Ishikawa (cell line): ENCODE measurements at regions not wholly inside any gene's neighbourhood (a gene's known extent, or its start where the extent isn't known, plus 50 kb on each side); places are given as distances from the start of the nearest gene placed in this dataset.

Experiments used
- CEBPB ChIP-seq: IDR thresholded peaks from 2 replicates; pipeline ENCODE4 v1.6.1; 2012
- CREB1 ChIP-seq: IDR thresholded peaks from 2 replicates; pipeline ENCODE4 v1.6.1; 2012; ENCODE audit warnings: low read depth
- EGR1 ChIP-seq: IDR thresholded peaks from 2 replicates; pipeline ENCODE4 v1.6.1; 2012
- EP300 ChIP-seq: IDR thresholded peaks from 2 replicates; pipeline ENCODE4 v1.6.1; 2012; ENCODE audit warnings: borderline replicate concordance
- FOXM1 ChIP-seq: IDR thresholded peaks from 2 replicates; pipeline ENCODE4 v1.6.1; 2012; ENCODE audit warnings: low read depth, borderline replicate concordance
- MAX ChIP-seq: IDR thresholded peaks from 2 replicates; pipeline ENCODE4 v1.6.1; 2012
- NFIC ChIP-seq: IDR thresholded peaks from 2 replicates; pipeline ENCODE4 v1.6.1; 2012
- RAD21 ChIP-seq: IDR thresholded peaks from 2 replicates; pipeline ENCODE4 v1.6.1; 2012; ENCODE audit warnings: low read depth
- REST ChIP-seq: IDR thresholded peaks from 2 replicates; pipeline ENCODE4 v1.6.1; 2012; ENCODE audit warnings: low read depth, mild to moderate bottlenecking
- TAF1 ChIP-seq: IDR thresholded peaks from 2 replicates; pipeline ENCODE4 v1.6.1; 2012; ENCODE audit warnings: low read depth, mild to moderate bottlenecking
- TCF12 ChIP-seq: IDR thresholded peaks from 2 replicates; pipeline ENCODE4 v1.6.1; 2012; ENCODE audit warnings: low read depth
- TEAD4 ChIP-seq: IDR thresholded peaks from 2 replicates; pipeline ENCODE4 v1.6.1; 2012
- USF1 ChIP-seq: IDR thresholded peaks from 2 replicates; pipeline ENCODE4 v1.6.1; 2012
- YY1 ChIP-seq: IDR thresholded peaks from 2 replicates; pipeline ENCODE4 v1.6.1; 2012; ENCODE audit warnings: low read depth
- ZBTB7A ChIP-seq: IDR thresholded peaks from 2 replicates; pipeline ENCODE4 v1.6.1; 2012; ENCODE audit warnings: low read depth

GRCh38 chr3:160136421-160136820, 88.8 kb upstream of the C3orf80 start:
- TF ChIP-seq EP300 (no peak), TAF1 (no peak), CEBPB (no peak), CREB1 (no peak), YY1 (no peak), USF1 (no peak), RAD21 (no peak), FOXM1 (no peak), REST (no peak), ZBTB7A (no peak), EGR1 (no peak), NFIC (no peak), TEAD4 (no peak), MAX (no peak), TCF12 (no peak)

- TF ChIP-seq EGR1 (no peak), EP300 (no peak), FOXM1 (no peak), MAX (no peak), CEBPB (no peak), CREB1 (no peak), TCF12 (no peak), ZBTB7A (no peak)
These were observed 85.9 kb upstream of the C3orf80 start for GRCh38 chr3:160139291-160139690.

GRCh38 chr3:160140756-160141155, 84.5 kb upstream of the C3orf80 start:
- TF ChIP-seq FOXM1, result no peak

- TF ChIP-seq USF1 (no peak), CREB1 (no peak), TCF12 (no peak), YY1 (no peak), EP300 (no peak), TEAD4 (no peak), TAF1 (no peak), MAX (no peak), EGR1 (no peak), ZBTB7A (no peak), NFIC (no peak), RAD21 (no peak), REST (no peak), FOXM1 (no peak), CEBPB (no peak)
These were observed 83.6 kb upstream of the C3orf80 start for GRCh38 chr3:160141485-160142185.

- TF ChIP-seq TEAD4 (no peak), NFIC (no peak), TAF1 (no peak), EGR1 (no peak), ZBTB7A (no peak), USF1 (no peak), EP300 (no peak), CEBPB (no peak), MAX (no peak), REST (no peak)
These were observed 81.7 kb upstream of the C3orf80 start for GRCh38 chr3:160143482-160143881.
